ES-I3 (cell line): ENCODE measurements at regions not wholly inside any gene's neighbourhood (a gene's known extent, or its start where the extent isn't known, plus 50 kb on each side); places are given as distances from the start of the nearest gene placed in this dataset.

ENCODE experiments used
- H3K36me3 ChIP-seq: 2 replicates; pipeline ENCODE4 v1.6.1; 2013; ENCODE audit warnings: mild to moderate bottlenecking, low read length, control low read depth, moderate library complexity; ENCODE audit not compliant: insufficient read depth
- H3K4me1 ChIP-seq: 2 replicates; pipeline ENCODE4 v1.6.1; 2013; ENCODE audit warnings: mild to moderate bottlenecking, control low read depth, low read length; ENCODE audit not compliant: insufficient read depth
- H3K9ac ChIP-seq: 2 replicates; pipeline ENCODE4 v1.6.1; 2013; ENCODE audit warnings: low read depth, mild to moderate bottlenecking, low read length, moderate library complexity
- H3K9me3 ChIP-seq: 2 replicates; pipeline ENCODE4 v1.6.1; 2013; ENCODE audit warnings: mild to moderate bottlenecking, low read length, moderate library complexity; ENCODE audit not compliant: control insufficient read depth, insufficient read depth

DNA sequence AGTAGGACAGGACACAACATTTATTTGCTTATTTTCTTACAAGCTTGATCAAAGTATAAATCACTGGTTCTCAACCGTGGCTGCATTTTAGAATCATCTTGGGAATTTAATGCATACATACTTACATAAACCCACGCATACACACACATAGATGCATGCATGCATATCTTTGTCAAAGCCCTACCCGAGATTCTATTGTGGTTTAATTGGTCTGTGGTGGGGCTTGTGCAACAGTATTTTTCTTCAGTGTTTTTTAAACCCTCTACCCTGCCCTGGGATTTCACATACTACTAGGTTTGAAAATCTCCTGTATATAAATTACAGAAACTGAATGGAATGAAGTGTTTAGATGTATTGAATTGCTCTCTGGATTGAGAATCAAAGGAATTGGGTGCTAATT, 1166.2 kb downstream of the MAT2B start:
- H3K9me3 ChIP-seq = no peaks in the 10 kb centered on the region
- no peaks in the 10 kb centered on the region for H3K36me3 ChIP-seq
- H3K9ac ChIP-seq = no peak overlapping the region
- peaks cover 3% of the 10 kb centered on the region; the same call in 1 of the 2 replicates for H3K4me1 ChIP-seq

GRCh38 chr5:164672205-164672604, 1166.8 kb downstream of the MAT2B start:
- H3K9me3 ChIP-seq = no peaks in the 10 kb centered on the region
- no peak overlapping the region for H3K9ac ChIP-seq
- no peaks in the 10 kb centered on the region for H3K36me3 ChIP-seq
- H3K4me1 ChIP-seq = no peaks in the 10 kb centered on the region

GRCh38 chr5:164672931-164673694, 1167.7 kb downstream of the MAT2B start:
- H3K4me1 ChIP-seq = no peaks in the 10 kb centered on the region
- no peaks in the 10 kb centered on the region for H3K36me3 ChIP-seq
- H3K9me3 ChIP-seq = peaks cover 5% of the 10 kb centered on the region; the same call in 1 of the 2 replicates
- H3K9ac ChIP-seq = no peak overlapping the region

DNA sequence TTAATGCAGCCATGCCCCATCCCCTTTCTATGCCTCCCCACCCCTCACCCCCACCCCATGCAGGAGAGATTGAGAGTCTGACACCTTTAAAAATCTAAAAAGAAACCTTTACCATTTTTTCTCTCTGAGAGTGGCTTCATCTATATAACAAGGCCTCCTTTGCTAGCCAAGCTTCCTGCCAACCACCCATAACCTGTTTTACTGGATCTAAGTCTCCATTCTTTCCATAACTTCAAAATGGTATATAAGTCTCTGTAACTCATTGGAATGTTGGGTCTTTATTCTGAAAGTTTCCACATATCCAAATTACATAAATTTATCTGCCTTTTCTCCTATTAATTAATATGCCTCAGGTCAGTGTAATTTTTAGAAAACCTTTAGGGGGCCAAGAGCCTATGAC, 1174.0 kb downstream of the MAT2B start:
- Histone ChIP-seq H3K4me1 (peaks cover 11% of the 10 kb centered on the region), H3K9ac (no peak overlapping the region), H3K9me3 (peaks cover 7% of the 10 kb centered on the region; the same call in 1 of the 2 replicates), H3K36me3 (no peaks in the 10 kb centered on the region)

GRCh38 chr5:164680216-164680615, 1174.8 kb downstream of the MAT2B start:
- H3K36me3 ChIP-seq = no peaks in the 10 kb centered on the region

DNA sequence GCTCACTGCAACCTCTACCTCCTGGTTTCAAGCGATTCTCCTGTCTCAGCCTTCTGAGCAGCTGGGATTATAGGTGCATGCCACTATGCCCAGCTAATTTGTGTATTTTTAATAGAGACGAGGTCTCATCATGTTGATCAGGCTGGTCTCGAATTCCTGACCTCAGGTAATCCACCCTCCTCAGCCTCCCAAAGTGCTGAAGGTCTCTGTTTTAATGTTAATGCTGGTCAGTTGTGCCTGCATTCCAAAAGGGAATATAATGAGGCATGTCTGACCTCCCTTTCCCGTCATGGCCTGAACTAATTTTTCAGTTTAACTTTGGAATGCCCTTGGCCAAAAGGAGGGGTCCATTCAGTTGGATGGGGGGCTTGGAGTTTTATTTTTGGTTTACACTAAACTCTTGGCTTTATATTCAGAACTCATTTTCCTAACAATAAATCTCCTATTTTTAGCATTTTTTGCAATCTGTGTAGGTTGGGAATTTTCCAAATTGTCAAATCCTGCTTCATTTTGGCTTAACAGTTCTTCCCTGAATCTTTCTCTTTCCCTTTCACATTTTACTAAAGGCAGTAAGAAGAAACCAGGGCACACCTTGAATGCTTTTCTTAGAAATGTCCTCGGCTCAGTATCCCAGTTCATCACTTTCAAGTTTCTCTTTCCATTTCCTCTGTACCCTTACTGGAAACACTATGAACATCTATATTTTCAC, 1175.5 kb downstream of the MAT2B start:
- Histone ChIP-seq H3K9ac (no peak overlapping the region), H3K36me3 (no peaks in the 10 kb centered on the region), H3K4me1 (peaks cover 11% of the 10 kb centered on the region), H3K9me3 (peaks cover 7% of the 10 kb centered on the region; the same call in 1 of the 2 replicates)

More at GRCh38 chr5:164680216-164680615, 1174.8 kb downstream of the MAT2B start:
- H3K4me1 ChIP-seq = peaks cover 11% of the 10 kb centered on the region
- H3K9me3 ChIP-seq = peaks cover 7% of the 10 kb centered on the region; the same call in 1 of the 2 replicates
- no peak overlapping the region for H3K9ac ChIP-seq

GRCh38 chr5:164687391-164687790, 1182.0 kb downstream of the MAT2B start:
- Histone ChIP-seq H3K9me3 (no peaks in the 10 kb centered on the region), H3K36me3 (no peaks in the 10 kb centered on the region; the same call in 1 of the 2 replicates), H3K4me1 (peaks cover 7% of the 10 kb centered on the region; the same call in 1 of the 2 replicates), H3K9ac (no peak overlapping the region)

GRCh38 chr5:164688437-164688836, 1183.0 kb downstream of the MAT2B start:
- Histone ChIP-seq H3K4me1 (peaks cover 7% of the 10 kb centered on the region; the same call in 1 of the 2 replicates), H3K9me3 (no peaks in the 10 kb centered on the region), H3K9ac (no peak overlapping the region), H3K36me3 (no peaks in the 10 kb centered on the region; the same call in 1 of the 2 replicates)

DNA sequence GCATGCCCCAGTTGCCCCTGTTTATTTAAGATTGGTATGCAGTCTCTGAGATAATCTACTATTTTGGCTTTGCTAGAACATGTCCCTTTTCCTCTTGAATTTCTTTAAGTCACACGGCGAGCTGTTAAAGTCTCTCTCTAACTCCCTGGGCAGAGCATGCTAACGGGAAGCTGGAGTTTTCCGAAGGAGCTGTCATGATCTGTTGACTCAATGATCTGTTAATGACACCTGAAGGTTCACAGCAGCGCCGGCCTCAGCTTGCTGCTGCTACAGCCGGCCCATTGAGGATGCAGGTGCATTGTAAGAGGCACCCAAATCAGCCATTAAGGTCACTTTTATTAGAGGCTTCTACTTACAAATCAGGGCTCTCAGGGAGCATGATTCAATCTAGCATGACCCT, 1203.4 kb downstream of the MAT2B start:
- no peaks in the 10 kb centered on the region for H3K36me3 ChIP-seq
- peaks cover 3% of the 10 kb centered on the region; the same call in 1 of the 2 replicates for H3K4me1 ChIP-seq
- no peak overlapping the region for H3K9ac ChIP-seq
- no peaks in the 10 kb centered on the region for H3K9me3 ChIP-seq

GRCh38 chr5:164713682-164714081, 1208.3 kb downstream of the MAT2B start:
- Histone ChIP-seq H3K9ac (no peak overlapping the region), H3K4me1 (no peaks in the 10 kb centered on the region), H3K9me3 (no peaks in the 10 kb centered on the region), H3K36me3 (no peaks in the 10 kb centered on the region)

- no peaks in the 10 kb centered on the region for H3K4me1 ChIP-seq
- no peak overlapping the region for H3K9ac ChIP-seq
- no peaks in the 10 kb centered on the region for H3K9me3 ChIP-seq
- H3K36me3 ChIP-seq = no peaks in the 10 kb centered on the region
These were observed 1215.7 kb downstream of the MAT2B start for GRCh38 chr5:164721116-164721515.

- Histone ChIP-seq H3K4me1 (no peaks in the 10 kb centered on the region), H3K9me3 (no peaks in the 10 kb centered on the region), H3K9ac (no peak overlapping the region), H3K36me3 (no peaks in the 10 kb centered on the region)
These were observed 1216.2 kb downstream of the MAT2B start for GRCh38 chr5:164721656-164722055.

- no peaks in the 10 kb centered on the region for H3K4me1 ChIP-seq
- H3K9me3 ChIP-seq = no peaks in the 10 kb centered on the region
- H3K36me3 ChIP-seq = no peaks in the 10 kb centered on the region
- H3K9ac ChIP-seq = no peak overlapping the region
These were observed 1217.3 kb downstream of the MAT2B start for GRCh38 chr5:164722702-164723101.

DNA sequence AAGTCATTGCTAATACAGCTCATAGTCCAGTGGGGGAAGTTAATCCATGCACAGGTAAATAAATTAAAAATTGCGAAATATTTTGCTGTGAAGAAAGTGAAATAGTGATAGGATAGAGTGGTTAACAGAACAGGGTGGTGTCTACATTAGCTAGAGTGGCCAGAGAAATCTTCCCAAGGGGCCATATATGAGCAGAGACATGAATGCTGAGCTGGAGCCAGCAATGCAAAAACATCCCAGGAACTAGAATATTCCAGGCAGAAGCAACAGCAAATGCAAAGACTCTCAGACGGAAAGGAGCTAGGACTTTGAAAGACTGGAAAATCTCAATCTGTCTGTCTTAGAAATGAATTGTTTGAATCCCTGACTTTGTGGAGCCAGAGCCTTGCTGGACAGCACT, 1221.6 kb downstream of the MAT2B start:
- Histone ChIP-seq H3K36me3 (no peaks in the 10 kb centered on the region), H3K4me1 (no peaks in the 10 kb centered on the region), H3K9me3 (no peaks in the 10 kb centered on the region), H3K9ac (no peak overlapping the region)

GRCh38 chr5:164728733-164729132, 1223.3 kb downstream of the MAT2B start:
- Histone ChIP-seq H3K36me3 (no peaks in the 10 kb centered on the region), H3K9me3 (no peaks in the 10 kb centered on the region), H3K4me1 (no peaks in the 10 kb centered on the region), H3K9ac (no peak overlapping the region)
